Naive B cell (primary cell): ENCODE measurements at regions not wholly inside any gene's neighbourhood (a gene's known extent, or its start where the extent isn't known, plus 50 kb on each side); places are given as distances from the start of the nearest gene placed in this dataset.
"Not testable (repeated sequence)": the region's sequence is repeated elsewhere in the genome, so short reads cannot be mapped to it uniquely, and the experiment has no call there.

Experiments
- ATAC-seq, 2 donors: fragments of 150-1000 bp; cut with Tn5 transposase; 2 replicates each; pipeline ENCODE4 v1.10.0; 2021; ENCODE audit warnings: low read depth in 2 of 2, mild to moderate bottlenecking in 2 of 2, moderate library complexity in 2 of 2
- DNase-seq: peaks from one replicate; pipeline ENCODE4 v3.0.0; 2022
- H3K27ac Mint-ChIP-seq, 6 donors: one replicate each; pipeline ENCODE4 v1.8.0; 2020 to 2022; ENCODE audit warnings: mild to moderate bottlenecking in 6 of 6, mixed read lengths in 6 of 6, moderate library complexity in 5 of 6, inconsistent platforms in 2 of 6
- H3K27me3 Mint-ChIP-seq, 3 donors: one replicate each; pipeline ENCODE4 v1.8.0; 2021 to 2022; ENCODE audit warnings: mixed read lengths in 3 of 3, mild to moderate bottlenecking in 1 of 3
- H3K36me3 Mint-ChIP-seq, 2 donors: one replicate each; pipeline ENCODE4 v1.8.0; 2020 to 2022; ENCODE audit warnings: mixed read lengths in 2 of 2, inconsistent platforms in 1 of 2, mild to moderate bottlenecking in 1 of 2
- H3K4me1 Mint-ChIP-seq, 3 donors: one replicate each; pipeline ENCODE4 v1.8.0; 2020 to 2022; ENCODE audit warnings: mixed read lengths in 3 of 3, inconsistent platforms in 1 of 3, mild to moderate bottlenecking in 1 of 3, moderate library complexity in 1 of 3
- H3K4me3 Mint-ChIP-seq, 8 donors: one replicate each; pipeline ENCODE4 v1.8.0; 2020 to 2022; ENCODE audit warnings: mild to moderate bottlenecking in 8 of 8, mixed read lengths in 8 of 8, moderate library complexity in 8 of 8, inconsistent platforms in 2 of 8
- H3K9me3 Mint-ChIP-seq, 7 donors: one replicate each; pipeline ENCODE4 v1.8.0; 2020 to 2022; ENCODE audit warnings: mixed read lengths in 7 of 7, mild to moderate bottlenecking in 5 of 7, inconsistent platforms in 2 of 7, moderate library complexity in 1 of 7

- H3K36me3 Mint-ChIP-seq, H3K9me3 Mint-ChIP-seq, H3K27me3 Mint-ChIP-seq, H3K27ac Mint-ChIP-seq, ATAC-seq, H3K4me3 Mint-ChIP-seq, H3K4me1 Mint-ChIP-seq, DNase-seq: not testable (repeated sequence)
Observed at GRCh38 chr10:47670857-47671256, 92.5 kb downstream of the SYT15B start.

GRCh38 chr10:47661955-47662577, 101.3 kb downstream of the SYT15B start:
- not testable (repeated sequence) for ATAC-seq, H3K27me3 Mint-ChIP-seq, H3K4me3 Mint-ChIP-seq, H3K27ac Mint-ChIP-seq, H3K4me1 Mint-ChIP-seq, H3K9me3 Mint-ChIP-seq, H3K36me3 Mint-ChIP-seq, DNase-seq

GRCh38 chr10:47656732-47657131, 106.7 kb downstream of the SYT15B start:
- DNase-seq, H3K36me3 Mint-ChIP-seq, H3K27ac Mint-ChIP-seq, H3K9me3 Mint-ChIP-seq, H3K4me3 Mint-ChIP-seq, H3K4me1 Mint-ChIP-seq, ATAC-seq: not testable (repeated sequence)
- peaks cover 0 to 16% (median 0%) of the 10 kb centered on the region in 3 donors for H3K27me3 Mint-ChIP-seq

- ATAC-seq, H3K4me1 Mint-ChIP-seq, H3K4me3 Mint-ChIP-seq, H3K9me3 Mint-ChIP-seq, DNase-seq, H3K36me3 Mint-ChIP-seq, H3K27ac Mint-ChIP-seq: not testable (repeated sequence)
- peaks cover 0 to 16% (median 0%) of the 10 kb centered on the region in 3 donors for H3K27me3 Mint-ChIP-seq
Observed at GRCh38 chr10:47654161-47654560, 109.2 kb downstream of the SYT15B start.

- not testable (repeated sequence) for H3K27me3 Mint-ChIP-seq, DNase-seq, H3K9me3 Mint-ChIP-seq, H3K4me3 Mint-ChIP-seq, H3K4me1 Mint-ChIP-seq, H3K27ac Mint-ChIP-seq, H3K36me3 Mint-ChIP-seq, ATAC-seq
Observed at GRCh38 chr10:47648594-47648993, 114.8 kb downstream of the SYT15B start.

- not testable (repeated sequence) for H3K4me1 Mint-ChIP-seq, ATAC-seq, H3K36me3 Mint-ChIP-seq, H3K9me3 Mint-ChIP-seq, DNase-seq, H3K4me3 Mint-ChIP-seq, H3K27ac Mint-ChIP-seq, H3K27me3 Mint-ChIP-seq
Observed at GRCh38 chr10:47647523-47648101, 115.8 kb downstream of the SYT15B start.

GRCh38 chr10:47646686-47647273, 116.6 kb downstream of the SYT15B start:
- not testable (repeated sequence) for ATAC-seq

GRCh38 chr10:47626975-47627374, 103.5 kb upstream of the AGAP9 start:
- ATAC-seq, H3K4me1 Mint-ChIP-seq, H3K27me3 Mint-ChIP-seq, H3K36me3 Mint-ChIP-seq, DNase-seq, H3K4me3 Mint-ChIP-seq, H3K27ac Mint-ChIP-seq, H3K9me3 Mint-ChIP-seq: not testable (repeated sequence)

More at GRCh38 chr10:47646686-47647273, 116.6 kb downstream of the SYT15B start:
- H3K36me3 Mint-ChIP-seq, H3K9me3 Mint-ChIP-seq, H3K4me1 Mint-ChIP-seq, H3K27me3 Mint-ChIP-seq, H3K4me3 Mint-ChIP-seq, H3K27ac Mint-ChIP-seq: not testable (repeated sequence)
- peak; percentile 14 for DNase-seq

GRCh38 chr10:47622719-47623118, 99.3 kb upstream of the AGAP9 start:
- not testable (repeated sequence) for H3K4me1 Mint-ChIP-seq, H3K9me3 Mint-ChIP-seq, H3K4me3 Mint-ChIP-seq, DNase-seq, H3K27me3 Mint-ChIP-seq, ATAC-seq, H3K36me3 Mint-ChIP-seq, H3K27ac Mint-ChIP-seq

- H3K4me3 Mint-ChIP-seq, H3K9me3 Mint-ChIP-seq, ATAC-seq, H3K4me1 Mint-ChIP-seq, H3K27me3 Mint-ChIP-seq, DNase-seq, H3K36me3 Mint-ChIP-seq, H3K27ac Mint-ChIP-seq: not testable (repeated sequence)
Observed at GRCh38 chr10:47619300-47620012, 96.0 kb upstream of the AGAP9 start.

- H3K36me3 Mint-ChIP-seq, H3K4me3 Mint-ChIP-seq, ATAC-seq, H3K4me1 Mint-ChIP-seq, H3K27me3 Mint-ChIP-seq, H3K27ac Mint-ChIP-seq, DNase-seq, H3K9me3 Mint-ChIP-seq: not testable (repeated sequence)
Observed at GRCh38 chr10:47609311-47609710, 85.9 kb upstream of the AGAP9 start.

GRCh38 chr10:47605791-47606773, 82.6 kb upstream of the AGAP9 start:
- not testable (repeated sequence) for H3K36me3 Mint-ChIP-seq, ATAC-seq, H3K9me3 Mint-ChIP-seq, H3K27me3 Mint-ChIP-seq, H3K4me1 Mint-ChIP-seq, H3K4me3 Mint-ChIP-seq, H3K27ac Mint-ChIP-seq, DNase-seq

GRCh38 chr10:47600604-47601003, 77.2 kb upstream of the AGAP9 start:
- not testable (repeated sequence) for H3K27ac Mint-ChIP-seq, DNase-seq, H3K9me3 Mint-ChIP-seq, H3K27me3 Mint-ChIP-seq, H3K4me1 Mint-ChIP-seq, ATAC-seq, H3K4me3 Mint-ChIP-seq, H3K36me3 Mint-ChIP-seq
